Lung (tissue), 11 donors: ENCODE measurements at regions not wholly inside any gene's neighbourhood (a gene's known extent, or its start where the extent isn't known, plus 50 kb on each side); places are given as distances from the start of the nearest gene placed in this dataset.

Experiments used
- ATAC-seq: fragments of 200-7000 bp; cut with Tn5 transposase; one replicate; pipeline ENCODE4 v1.9.1; 2020; ENCODE audit warnings: moderate number of reproducible peaks; ENCODE audit not compliant: insufficient read depth, low FRiP score
- DNase-seq, 3 donors: peaks; one replicate each; pipeline ENCODE4 v3.0.0-alpha.2; 2013 to 2017
- H3K27ac ChIP-seq, 2 donors: one replicate each; pipeline ENCODE4 v1.5.1; 2013; ENCODE audit warnings: mild to moderate bottlenecking in 2 of 2, moderate library complexity in 2 of 2, control low read depth in 1 of 2, inconsistent platforms in 1 of 2, low read depth in 1 of 2, low read length in 1 of 2
- H3K27me3 ChIP-seq, 3 donors: one replicate each; pipeline ENCODE4 v1.5.1; 2013; ENCODE audit warnings: low read length in 2 of 3; ENCODE audit not compliant: control insufficient read depth in 3 of 3, insufficient read depth in 3 of 3
- H3K36me3 ChIP-seq, 4 donors: one replicate each; pipeline ENCODE4 v1.5.1; 2013; ENCODE audit warnings: low read length in 4 of 4, mild to moderate bottlenecking in 1 of 4, moderate library complexity in 1 of 4; ENCODE audit not compliant: control insufficient read depth in 4 of 4, insufficient read depth in 4 of 4
- H3K4me1 ChIP-seq, 5 donors: one replicate each; pipeline ENCODE4 v1.5.1; 2013; ENCODE audit warnings: low read length in 5 of 5, mild to moderate bottlenecking in 2 of 5, moderate library complexity in 1 of 5; ENCODE audit not compliant: control insufficient read depth in 5 of 5, insufficient read depth in 5 of 5
- H3K4me3 ChIP-seq: one replicate; pipeline ENCODE4 v1.5.1; 2013; ENCODE audit warnings: mild to moderate bottlenecking, control low read depth, moderate library complexity
- H3K9ac ChIP-seq, 2 donors: one replicate each; pipeline ENCODE4 v1.5.1; 2013; ENCODE audit warnings: low read length in 2 of 2, control low read depth in 1 of 2; ENCODE audit not compliant: insufficient read depth in 1 of 2
- H3K9me3 ChIP-seq, 4 donors: one replicate each; pipeline ENCODE4 v1.5.1; 2013; ENCODE audit warnings: low read length in 3 of 4, mild to moderate bottlenecking in 1 of 4, moderate library complexity in 1 of 4; ENCODE audit not compliant: control insufficient read depth in 4 of 4, insufficient read depth in 3 of 4
- WGBS, 2 donors: extraction: QIAGEN DNeasy Blood & Tissue Kit; methylation state at CpG; one replicate each; pipeline ENCODE4 v1.1.7; 2013; 5-methylcytosine and 5-hydroxymethylcytosine counted together
- TF ChIP-seq, protein P1 (sequence below): IDR thresholded peaks from 2 replicates; pipeline ENCODE4 v1.5.1; 2012; ENCODE audit warnings: mild to moderate bottlenecking; ENCODE audit errors: control extremely low read depth, extremely low read depth
- donor health status: control.
- donor health status: control.
- donor health status: Bipolar disorder and iron deficiency.
- donor health status: healthy.
- donor health status: DM: yes; HTN: yes; CAD: no.

DNA sequence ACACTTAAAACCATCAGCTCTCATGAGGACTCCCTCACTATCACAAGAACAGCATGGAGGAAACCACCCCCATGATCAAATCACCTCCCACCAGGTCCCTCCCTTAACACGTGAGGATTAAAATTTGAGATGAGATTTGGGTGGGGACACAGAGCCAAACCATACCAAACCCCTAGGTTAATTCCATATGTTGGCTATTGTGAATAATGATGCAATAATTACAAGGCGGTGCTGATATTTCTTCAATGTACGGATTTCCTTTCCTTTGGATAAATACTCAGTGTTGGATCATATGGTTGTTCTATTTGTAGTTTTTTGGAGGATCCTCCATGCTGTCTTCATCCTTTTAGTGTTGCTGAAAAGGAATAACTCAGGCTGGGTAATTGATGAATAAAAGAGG is 652.1 kb upstream of the PKDCC start:
- ATAC-seq = no peak
- H3K27me3 ChIP-seq = no peaks in the 10 kb centered on the region
- 93 to 94% methylated on average over 3 of the region's 3 CpGs for whole genome bisulfite sequencing, 2 donors

DNA sequence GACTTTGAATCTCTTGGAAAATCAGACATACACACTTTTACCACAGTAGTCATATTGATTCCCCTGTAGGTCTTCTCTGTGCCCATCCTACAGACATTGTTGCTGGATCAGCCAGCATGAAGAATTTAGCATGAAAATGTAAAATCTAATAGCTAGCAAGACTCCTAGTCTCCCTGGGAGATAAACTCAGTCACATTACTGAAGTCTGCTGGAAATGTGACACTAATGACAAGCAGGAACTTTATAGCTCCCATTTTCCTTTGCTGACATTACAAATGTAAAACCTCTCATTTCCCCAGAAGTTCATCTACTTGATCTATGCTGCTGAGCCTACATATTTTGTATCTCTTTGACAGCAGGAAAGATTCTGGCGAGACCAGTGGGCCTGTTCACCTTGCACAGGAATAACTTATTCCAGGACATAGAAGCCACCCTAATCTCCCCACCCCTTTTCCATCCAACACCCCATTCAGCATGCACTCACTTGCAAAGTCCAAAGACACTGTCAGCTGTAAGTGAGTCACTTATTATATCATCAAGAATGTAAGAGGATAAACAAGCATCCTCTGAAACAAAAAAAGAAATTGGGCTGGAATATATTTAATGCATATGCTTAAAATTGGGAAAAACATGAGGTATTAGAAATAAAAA is 648.3 kb upstream of the PKDCC start:
- Histone ChIP-seq H3K4me3 (no peak overlapping the region), H3K27me3 (no peaks in the 10 kb centered on the region), H3K36me3 (no peaks in the 10 kb centered on the region), H3K9me3 (peaks cover 0 to 3% (median 0%) of the 10 kb centered on the region in 4 donors), H3K4me1 (no peaks in the 10 kb centered on the region), H3K27ac (no peak overlapping the region), H3K9ac (no peak overlapping the region)
- TF ChIP-seq, protein P1, sequence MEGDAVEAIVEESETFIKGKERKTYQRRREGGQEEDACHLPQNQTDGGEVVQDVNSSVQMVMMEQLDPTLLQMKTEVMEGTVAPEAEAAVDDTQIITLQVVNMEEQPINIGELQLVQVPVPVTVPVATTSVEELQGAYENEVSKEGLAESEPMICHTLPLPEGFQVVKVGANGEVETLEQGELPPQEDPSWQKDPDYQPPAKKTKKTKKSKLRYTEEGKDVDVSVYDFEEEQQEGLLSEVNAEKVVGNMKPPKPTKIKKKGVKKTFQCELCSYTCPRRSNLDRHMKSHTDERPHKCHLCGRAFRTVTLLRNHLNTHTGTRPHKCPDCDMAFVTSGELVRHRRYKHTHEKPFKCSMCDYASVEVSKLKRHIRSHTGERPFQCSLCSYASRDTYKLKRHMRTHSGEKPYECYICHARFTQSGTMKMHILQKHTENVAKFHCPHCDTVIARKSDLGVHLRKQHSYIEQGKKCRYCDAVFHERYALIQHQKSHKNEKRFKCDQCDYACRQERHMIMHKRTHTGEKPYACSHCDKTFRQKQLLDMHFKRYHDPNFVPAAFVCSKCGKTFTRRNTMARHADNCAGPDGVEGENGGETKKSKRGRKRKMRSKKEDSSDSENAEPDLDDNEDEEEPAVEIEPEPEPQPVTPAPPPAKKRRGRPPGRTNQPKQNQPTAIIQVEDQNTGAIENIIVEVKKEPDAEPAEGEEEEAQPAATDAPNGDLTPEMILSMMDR = no peak
- no peak for DNase-seq
- ATAC-seq = no peak
- WGBS, 2 donors = 72 to 90% methylated on average over 1 of the region's 1 CpG

More for the DNA sequence above, 652.1 kb upstream of the PKDCC start:
- no peaks in the 10 kb centered on the region for H3K36me3 ChIP-seq
- H3K27ac ChIP-seq = no peak overlapping the region
- TF ChIP-seq, protein P1 = no peak
- no peak for DNase-seq
- no peak overlapping the region for H3K4me3 ChIP-seq
- no peak overlapping the region for H3K9ac ChIP-seq
- H3K4me1 ChIP-seq = no peaks in the 10 kb centered on the region
- peaks cover 0 to 3% (median 0%) of the 10 kb centered on the region in 4 donors for H3K9me3 ChIP-seq

DNA sequence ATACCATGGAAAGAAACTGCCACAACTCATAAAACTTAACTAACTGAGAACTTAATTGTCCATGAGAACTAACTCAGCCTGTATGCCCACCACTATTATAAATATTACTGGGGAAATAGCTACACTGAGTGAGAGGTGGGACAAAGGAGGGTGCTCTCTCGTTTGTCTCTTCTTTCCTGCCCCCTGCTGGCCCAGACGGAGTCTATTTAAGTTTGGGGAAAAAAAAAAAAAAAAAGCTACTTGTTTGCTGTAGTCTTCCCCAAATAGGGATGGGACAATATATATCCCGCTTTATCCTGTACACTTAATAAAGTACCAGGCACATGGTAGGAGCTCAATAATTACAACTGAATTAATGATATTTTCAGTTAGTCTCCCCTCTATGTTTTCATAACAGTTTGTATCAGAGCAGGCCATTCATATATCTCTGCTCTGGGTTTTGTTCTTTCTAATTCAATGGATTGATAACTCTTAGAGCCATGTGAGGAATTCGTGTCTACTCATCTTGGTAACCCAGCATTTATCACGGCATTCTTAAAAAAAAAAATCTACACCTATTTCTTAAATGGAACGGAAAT is 647.6 kb upstream of the PKDCC start:
- peak in 2 of 3 donors; percentile 15 to 37 for DNase-seq
- WGBS, 2 donors = 40 to 54% methylated on average over 6 of the region's 6 CpGs

More for the DNA sequence above, 647.6 kb upstream of the PKDCC start:
- Histone ChIP-seq H3K36me3 (no peaks in the 10 kb centered on the region), H3K27ac (no peak overlapping the region), H3K4me1 (no peaks in the 10 kb centered on the region), H3K4me3 (no peak overlapping the region), H3K9ac (no peak overlapping the region), H3K27me3 (no peaks in the 10 kb centered on the region), H3K9me3 (peaks cover 0 to 3% (median 0%) of the 10 kb centered on the region in 4 donors)
- TF ChIP-seq, protein P1 = no peak
- no peak for ATAC-seq
